ENCODE measurements at regions not wholly inside any gene's neighbourhood (a gene's known extent, or its start where the extent isn't known, plus 50 kb on each side); places are given as distances from the start of the nearest gene placed in this dataset.

GRCh38 chr4:124085561-124086180 lies 626.9 kb downstream of the ANKRD50 start:
- Histone ChIP-seq H3K27ac (no peak overlapping the region), H3K36me3 (no peaks in the 10 kb centered on the region), H3K4me1 (no peaks in the 10 kb centered on the region), H3K9me3 (peaks cover under 1% of the 10 kb centered on the region), H3K27me3 (ENCODE audit: low read depth) (no peaks in the 10 kb centered on the region), H3K4me3 (no peak overlapping the region)
- DNase-seq, result no peak
- TF ChIP-seq CTCF (IDR thresholded peaks at IDR 0.05), result no peak
- ATAC-seq, result no peak
- intact Hi-C loops (cut with DNase I), result no loop called here

- Histone ChIP-seq H3K4me1 (no peaks in the 10 kb centered on the region), H3K27ac (no peak overlapping the region), H3K4me3 (no peak overlapping the region), H3K9me3 (no peaks in the 10 kb centered on the region), H3K27me3 (ENCODE audit: low read depth) (no peaks in the 10 kb centered on the region), H3K36me3 (no peaks in the 10 kb centered on the region)
- no peak for ATAC-seq
- no peak for TF ChIP-seq CTCF (IDR thresholded peaks at IDR 0.05)
- intact Hi-C loops (cut with DNase I), result no loop called here
- no peak for DNase-seq
These were observed 622.5 kb downstream of the ANKRD50 start for GRCh38 chr4:124090021-124090420.

- H3K9me3 ChIP-seq, result no peaks in the 10 kb centered on the region
- ATAC-seq (no peak), DNase-seq (no peak)
- H3K27me3 ChIP-seq (ENCODE audit: low read depth), result no peaks in the 10 kb centered on the region
- H3K4me1 ChIP-seq, result no peaks in the 10 kb centered on the region
- intact Hi-C loops (cut with DNase I), result no loop called here
- no peak for TF ChIP-seq CTCF (IDR thresholded peaks at IDR 0.05)
- H3K36me3 ChIP-seq, result no peaks in the 10 kb centered on the region
- no peak overlapping the region for H3K4me3 ChIP-seq
- no peak overlapping the region for H3K27ac ChIP-seq
These were observed 620.4 kb downstream of the ANKRD50 start for GRCh38 chr4:124092101-124092500.

- no peaks in the 10 kb centered on the region for H3K27me3 ChIP-seq (ENCODE audit: low read depth)
- no peak for ATAC-seq
- no peak overlapping the region for H3K4me3 ChIP-seq
- H3K9me3 ChIP-seq, result no peaks in the 10 kb centered on the region
- no peaks in the 10 kb centered on the region for H3K4me1 ChIP-seq
- DNase-seq, result no peak
- intact Hi-C loops (cut with DNase I), result no loop called here
- no peak overlapping the region for H3K27ac ChIP-seq
- TF ChIP-seq CTCF (IDR thresholded peaks at IDR 0.05), result no peak
- no peaks in the 10 kb centered on the region for H3K36me3 ChIP-seq
These were observed 620.0 kb downstream of the ANKRD50 start for GRCh38 chr4:124092541-124092984.

GRCh38 chr4:124095621-124096020 lies 616.9 kb downstream of the ANKRD50 start:
- no peak for ATAC-seq
- Histone ChIP-seq H3K27me3 (ENCODE audit: low read depth) (no peaks in the 10 kb centered on the region), H3K27ac (no peak overlapping the region), H3K4me3 (no peak overlapping the region), H3K36me3 (no peaks in the 10 kb centered on the region), H3K9me3 (no peaks in the 10 kb centered on the region), H3K4me1 (no peaks in the 10 kb centered on the region)
- no peak for DNase-seq
- intact Hi-C loops (cut with DNase I), result no loop called here
- no peak for TF ChIP-seq CTCF (IDR thresholded peaks at IDR 0.05)

Measured in lower lobe of right lung (tissue), 2 donors.